Skeletal muscle tissue (tissue), 3 donors: ENCODE measurements at regions not wholly inside any gene's neighbourhood (a gene's known extent, or its start where the extent isn't known, plus 50 kb on each side); places are given as distances from the start of the nearest gene placed in this dataset.

Experiments
- H3K27ac ChIP-seq: one replicate; pipeline ENCODE4 v1.7.0; 2013; ENCODE audit warnings: mild to moderate bottlenecking, low read depth, low read length, inconsistent platforms
- H3K27me3 ChIP-seq, 3 donors: one replicate each; pipeline ENCODE4 v1.7.0; 2013; ENCODE audit warnings: low read length in 3 of 3; ENCODE audit not compliant: control insufficient read depth in 3 of 3, insufficient read depth in 3 of 3
- H3K36me3 ChIP-seq, 3 donors: one replicate each; pipeline ENCODE4 v1.7.0; 2013; ENCODE audit warnings: low read length in 3 of 3; ENCODE audit not compliant: control insufficient read depth in 3 of 3, insufficient read depth in 3 of 3
- H3K4me1 ChIP-seq, 3 donors: one replicate each; pipeline ENCODE4 v1.7.0; 2013; ENCODE audit warnings: low read length in 3 of 3, mild to moderate bottlenecking in 3 of 3; ENCODE audit not compliant: control insufficient read depth in 3 of 3, insufficient read depth in 3 of 3
- H3K4me3 ChIP-seq, 3 donors: one replicate each; pipeline ENCODE4 v1.7.0; 2013; ENCODE audit warnings: low read length in 3 of 3
- H3K9ac ChIP-seq, 3 donors: one replicate each; pipeline ENCODE4 v1.7.0; 2013; ENCODE audit warnings: low read length in 3 of 3, mild to moderate bottlenecking in 3 of 3, moderate library complexity in 2 of 3, low read depth in 1 of 3
- H3K9me3 ChIP-seq, 3 donors: one replicate each; pipeline ENCODE4 v1.7.0; 2013; ENCODE audit warnings: low read length in 3 of 3; ENCODE audit not compliant: control insufficient read depth in 3 of 3
- donor health status: Osteomylitis.

GRCh38 chr7:22676385-22676784 lies 50.6 kb upstream of the IL6 start:
- no peak overlapping the region for H3K4me3 ChIP-seq
- H3K4me1 ChIP-seq, result no peaks in the 10 kb centered on the region
- no peaks in the 10 kb centered on the region for H3K27me3 ChIP-seq
- no peak overlapping the region for H3K9ac ChIP-seq
- no peak overlapping the region for H3K27ac ChIP-seq
- no peaks in the 10 kb centered on the region for H3K9me3 ChIP-seq
- H3K36me3 ChIP-seq, result no peaks in the 10 kb centered on the region

- H3K4me1 ChIP-seq, result no peaks in the 10 kb centered on the region
- H3K4me3 ChIP-seq, result no peak overlapping the region
- H3K27ac ChIP-seq, result no peak overlapping the region
- H3K27me3 ChIP-seq, result no peaks in the 10 kb centered on the region
- no peaks in the 10 kb centered on the region for H3K36me3 ChIP-seq
- H3K9ac ChIP-seq, result no peak overlapping the region
- no peaks in the 10 kb centered on the region for H3K9me3 ChIP-seq
Measured at GRCh38 chr7:22675917-22676343, 51.1 kb upstream of the IL6 start.

- H3K9ac ChIP-seq, result no peak overlapping the region
- no peaks in the 10 kb centered on the region for H3K27me3 ChIP-seq
- H3K9me3 ChIP-seq, result no peaks in the 10 kb centered on the region
- H3K4me1 ChIP-seq, result no peaks in the 10 kb centered on the region
- H3K27ac ChIP-seq, result no peak overlapping the region
- H3K4me3 ChIP-seq, result no peak overlapping the region
- H3K36me3 ChIP-seq, result no peaks in the 10 kb centered on the region
Measured at GRCh38 chr7:22675421-22675820, 51.6 kb upstream of the IL6 start.

GRCh38 chr7:22672846-22673680 lies 53.9 kb upstream of the IL6 start:
- no peaks in the 10 kb centered on the region for H3K9me3 ChIP-seq
- no peak overlapping the region for H3K27ac ChIP-seq
- no peak overlapping the region for H3K4me3 ChIP-seq
- no peaks in the 10 kb centered on the region for H3K27me3 ChIP-seq
- no peak overlapping the region for H3K9ac ChIP-seq
- no peaks in the 10 kb centered on the region for H3K36me3 ChIP-seq
- peaks cover 0 to 2% (median 0%) of the 10 kb centered on the region in 3 donors for H3K4me1 ChIP-seq

- Histone ChIP-seq H3K4me1 (peaks cover 0 to 2% (median 0%) of the 10 kb centered on the region in 3 donors), H3K27me3 (no peaks in the 10 kb centered on the region), H3K9me3 (no peaks in the 10 kb centered on the region), H3K9ac (no peak overlapping the region), H3K36me3 (no peaks in the 10 kb centered on the region), H3K4me3 (no peak overlapping the region), H3K27ac (no peak overlapping the region)
Measured at GRCh38 chr7:22671177-22671879, 55.7 kb upstream of the IL6 start.

- H3K36me3 ChIP-seq, result no peaks in the 10 kb centered on the region
- H3K9me3 ChIP-seq, result no peaks in the 10 kb centered on the region
- H3K27me3 ChIP-seq, result no peaks in the 10 kb centered on the region
- no peak overlapping the region for H3K9ac ChIP-seq
- no peak overlapping the region for H3K4me3 ChIP-seq
- H3K4me1 ChIP-seq, result peaks cover 0 to 2% (median 0%) of the 10 kb centered on the region in 3 donors
- no peak overlapping the region for H3K27ac ChIP-seq
Measured at GRCh38 chr7:22670422-22670815, 56.6 kb upstream of the IL6 start.

- H3K9me3 ChIP-seq, result no peaks in the 10 kb centered on the region
- H3K36me3 ChIP-seq, result no peaks in the 10 kb centered on the region
- no peak overlapping the region for H3K9ac ChIP-seq
- no peak overlapping the region for H3K27ac ChIP-seq
- H3K27me3 ChIP-seq, result no peaks in the 10 kb centered on the region
- no peak overlapping the region for H3K4me3 ChIP-seq
- H3K4me1 ChIP-seq, result peaks cover 0 to 2% (median 0%) of the 10 kb centered on the region in 3 donors
Measured at GRCh38 chr7:22669692-22670421, 57.1 kb upstream of the IL6 start.

GRCh38 chr7:22668971-22669401 lies 58.0 kb upstream of the IL6 start:
- Histone ChIP-seq H3K4me1 (peaks cover 0 to 2% (median 0%) of the 10 kb centered on the region in 3 donors), H3K4me3 (no peak overlapping the region), H3K27ac (no peak overlapping the region), H3K9ac (no peak overlapping the region), H3K27me3 (no peaks in the 10 kb centered on the region), H3K9me3 (no peaks in the 10 kb centered on the region), H3K36me3 (no peaks in the 10 kb centered on the region)

GRCh38 chr7:22667562-22668239 lies 59.3 kb upstream of the IL6 start:
- H3K4me1 ChIP-seq, result peaks cover 0 to 2% (median 0%) of the 10 kb centered on the region in 3 donors
- H3K36me3 ChIP-seq, result no peaks in the 10 kb centered on the region
- H3K9ac ChIP-seq, result no peak overlapping the region
- no peaks in the 10 kb centered on the region for H3K9me3 ChIP-seq
- no peak overlapping the region for H3K27ac ChIP-seq
- no peaks in the 10 kb centered on the region for H3K27me3 ChIP-seq
- no peak overlapping the region for H3K4me3 ChIP-seq
